ENCODE measurements at regions not wholly inside any gene's neighbourhood (a gene's known extent, or its start where the extent isn't known, plus 50 kb on each side); places are given as distances from the start of the nearest gene placed in this dataset.

- H3K27ac ChIP-seq: no peak overlapping the region
- H3K9me3 ChIP-seq: no peaks in the 10 kb centered on the region
- no peak for DNase-seq
- no peaks in the 10 kb centered on the region for H3K4me1 ChIP-seq
- TF ChIP-seq, protein P1, sequence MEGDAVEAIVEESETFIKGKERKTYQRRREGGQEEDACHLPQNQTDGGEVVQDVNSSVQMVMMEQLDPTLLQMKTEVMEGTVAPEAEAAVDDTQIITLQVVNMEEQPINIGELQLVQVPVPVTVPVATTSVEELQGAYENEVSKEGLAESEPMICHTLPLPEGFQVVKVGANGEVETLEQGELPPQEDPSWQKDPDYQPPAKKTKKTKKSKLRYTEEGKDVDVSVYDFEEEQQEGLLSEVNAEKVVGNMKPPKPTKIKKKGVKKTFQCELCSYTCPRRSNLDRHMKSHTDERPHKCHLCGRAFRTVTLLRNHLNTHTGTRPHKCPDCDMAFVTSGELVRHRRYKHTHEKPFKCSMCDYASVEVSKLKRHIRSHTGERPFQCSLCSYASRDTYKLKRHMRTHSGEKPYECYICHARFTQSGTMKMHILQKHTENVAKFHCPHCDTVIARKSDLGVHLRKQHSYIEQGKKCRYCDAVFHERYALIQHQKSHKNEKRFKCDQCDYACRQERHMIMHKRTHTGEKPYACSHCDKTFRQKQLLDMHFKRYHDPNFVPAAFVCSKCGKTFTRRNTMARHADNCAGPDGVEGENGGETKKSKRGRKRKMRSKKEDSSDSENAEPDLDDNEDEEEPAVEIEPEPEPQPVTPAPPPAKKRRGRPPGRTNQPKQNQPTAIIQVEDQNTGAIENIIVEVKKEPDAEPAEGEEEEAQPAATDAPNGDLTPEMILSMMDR (IDR thresholded peaks at IDR 0.05): no peak
- no peak overlapping the region for H3K4me3 ChIP-seq
- no peaks in the 10 kb centered on the region for H3K27me3 ChIP-seq
- no peaks in the 10 kb centered on the region for H3K36me3 ChIP-seq
- no peak for ATAC-seq
- intact Hi-C loops (cut with DNase I): no loop called here
Measured at GRCh38 chr3:81433675-81434074, 327.8 kb downstream of the GBE1 start.

DNA sequence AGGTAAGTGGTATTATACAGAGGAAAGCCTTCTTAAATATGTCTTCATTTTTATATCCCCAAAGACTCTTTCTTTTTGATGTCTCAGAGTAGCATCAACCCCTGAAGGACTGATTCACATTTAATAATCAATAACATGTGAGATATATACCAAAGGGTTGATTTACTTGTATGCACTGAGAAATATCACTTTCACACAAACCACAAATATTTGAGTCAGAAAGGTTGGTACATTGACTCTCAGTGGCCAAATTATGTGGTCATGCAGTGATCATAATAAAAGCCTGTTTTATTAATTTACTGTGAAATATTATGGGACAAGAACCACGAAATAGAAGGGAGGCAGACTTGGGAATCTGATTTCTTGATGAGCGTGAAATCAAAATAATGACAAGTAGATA, 329.0 kb downstream of the GBE1 start:
- no peaks in the 10 kb centered on the region for H3K36me3 ChIP-seq
- H3K27me3 ChIP-seq: no peaks in the 10 kb centered on the region
- TF ChIP-seq, protein P1 (IDR thresholded peaks at IDR 0.05): no peak
- intact Hi-C loops (cut with DNase I): no loop called here
- ATAC-seq (no peak), DNase-seq (no peak)
- no peak overlapping the region for H3K4me3 ChIP-seq
- H3K27ac ChIP-seq: no peak overlapping the region
- no peaks in the 10 kb centered on the region for H3K4me1 ChIP-seq
- H3K9me3 ChIP-seq: no peaks in the 10 kb centered on the region

- no peak overlapping the region for H3K4me3 ChIP-seq
- no peaks in the 10 kb centered on the region for H3K9me3 ChIP-seq
- no peaks in the 10 kb centered on the region for H3K36me3 ChIP-seq
- no peak for ATAC-seq
- H3K4me1 ChIP-seq: no peaks in the 10 kb centered on the region
- H3K27ac ChIP-seq: no peak overlapping the region
- intact Hi-C loops (cut with DNase I): no loop called here
- no peak for DNase-seq
- no peaks in the 10 kb centered on the region for H3K27me3 ChIP-seq
- TF ChIP-seq, protein P1 (IDR thresholded peaks at IDR 0.05): no peak
Measured at GRCh38 chr3:81426826-81427577, 334.4 kb downstream of the GBE1 start.

GRCh38 chr3:81425198-81425868, 336.1 kb downstream of the GBE1 start:
- no peak for ATAC-seq
- intact Hi-C loops (cut with DNase I): no loop called here
- Histone ChIP-seq H3K36me3 (no peaks in the 10 kb centered on the region), H3K4me1 (no peaks in the 10 kb centered on the region), H3K9me3 (no peaks in the 10 kb centered on the region), H3K27me3 (no peaks in the 10 kb centered on the region), H3K27ac (no peak overlapping the region), H3K4me3 (no peak overlapping the region)
- TF ChIP-seq, protein P1 (IDR thresholded peaks at IDR 0.05): no peak
- DNase-seq: no peak

- peak; percentile 54 for ATAC-seq
- DNase-seq: peak in 1 of 4 donors; percentile 13
- intact Hi-C loops (cut with DNase I): no loop called here
- Histone ChIP-seq H3K36me3 (no peaks in the 10 kb centered on the region), H3K27ac (no peak overlapping the region), H3K4me1 (no peaks in the 10 kb centered on the region), H3K4me3 (no peak overlapping the region), H3K27me3 (no peaks in the 10 kb centered on the region), H3K9me3 (no peaks in the 10 kb centered on the region)
- TF ChIP-seq, protein P1 (IDR thresholded peaks at IDR 0.05): peak; percentile 13 to 59
Measured at GRCh38 chr3:81419228-81419627, 342.2 kb downstream of the GBE1 start.
